ENCODE measurements at regions not wholly inside any gene's neighbourhood (a gene's known extent, or its start where the extent isn't known, plus 50 kb on each side); places are given as distances from the start of the nearest gene placed in this dataset.

- no peak for DNase-seq (ENCODE audit: low spot score)
- TF ChIP-seq CTCF (IDR thresholded peaks at IDR 0.05): no peak
- no peak overlapping the region for H3K4me3 ChIP-seq
- H3K27ac ChIP-seq: no peak overlapping the region
Measured at GRCh38 chr17:14469971-14470370, 169.1 kb downstream of the HS3ST3B1 start.

GRCh38 chr17:14468858-14469257 lies 168.0 kb downstream of the HS3ST3B1 start:
- no peak overlapping the region for H3K4me3 ChIP-seq
- no peak overlapping the region for H3K27ac ChIP-seq
- TF ChIP-seq CTCF (IDR thresholded peaks at IDR 0.05): no peak
- DNase-seq (ENCODE audit: low spot score): no peak

- TF ChIP-seq CTCF (IDR thresholded peaks at IDR 0.05): no peak
- Histone ChIP-seq H3K4me3 (no peak overlapping the region), H3K27ac (no peak overlapping the region)
- no peak for DNase-seq (ENCODE audit: low spot score)
Measured at GRCh38 chr17:14461227-14461548, 160.3 kb downstream of the HS3ST3B1 start.

GRCh38 chr17:14460516-14461226 lies 159.8 kb downstream of the HS3ST3B1 start:
- DNase-seq (ENCODE audit: low spot score): no peak
- TF ChIP-seq CTCF (IDR thresholded peaks at IDR 0.05): no peak
- Histone ChIP-seq H3K4me3 (no peak overlapping the region), H3K27ac (no peak overlapping the region)

GRCh38 chr17:14459955-14460354 lies 159.1 kb downstream of the HS3ST3B1 start:
- Histone ChIP-seq H3K27ac (no peak overlapping the region), H3K4me3 (no peak overlapping the region)
- TF ChIP-seq CTCF (IDR thresholded peaks at IDR 0.05): no peak
- no peak for DNase-seq (ENCODE audit: low spot score)

GRCh38 chr17:14458724-14459123 lies 157.8 kb downstream of the HS3ST3B1 start:
- H3K27ac ChIP-seq: no peak overlapping the region
- no peak for TF ChIP-seq CTCF (IDR thresholded peaks at IDR 0.05)
- DNase-seq (ENCODE audit: low spot score): no peak
- no peak overlapping the region for H3K4me3 ChIP-seq

GRCh38 chr17:14454746-14455145 lies 153.9 kb downstream of the HS3ST3B1 start:
- no peak overlapping the region for H3K4me3 ChIP-seq
- TF ChIP-seq CTCF (IDR thresholded peaks at IDR 0.05): no peak
- no peak overlapping the region for H3K27ac ChIP-seq
- no peak for DNase-seq (ENCODE audit: low spot score)
